ENCODE measurements at regions not wholly inside any gene's neighbourhood (a gene's known extent, or its start where the extent isn't known, plus 50 kb on each side); places are given as distances from the start of the nearest gene placed in this dataset.
"Not testable (repeated sequence)": the region's sequence is repeated elsewhere in the genome, so short reads cannot be mapped to it uniquely, and the experiment has no call there.

- no peak for DNase-seq (ENCODE audit: low spot score)
Measured at GRCh38 chr2:175872721-175873120, 129.3 kb downstream of the LNPK start.

GRCh38 chr2:175872005-175872348 lies 130.1 kb downstream of the LNPK start:
- no peak for DNase-seq (ENCODE audit: low spot score)

GRCh38 chr2:175871331-175872004 lies 130.6 kb downstream of the LNPK start:
- DNase-seq (ENCODE audit: low spot score): no peak

- DNase-seq (ENCODE audit: low spot score): no peak
Measured at GRCh38 chr2:175865716-175866115, 136.4 kb downstream of the LNPK start.

- DNase-seq (ENCODE audit: low spot score): no peak
Measured at GRCh38 chr2:175864137-175864850, 137.8 kb downstream of the LNPK start.

GRCh38 chr2:175861958-175862357 lies 140.1 kb downstream of the LNPK start:
- DNase-seq (ENCODE audit: low spot score): no peak

- DNase-seq (ENCODE audit: low spot score): no peak
Measured at GRCh38 chr2:175855794-175856453, 146.1 kb downstream of the LNPK start.

GRCh38 chr2:175855236-175855635 lies 146.8 kb downstream of the LNPK start:
- no peak for DNase-seq (ENCODE audit: low spot score)

- DNase-seq (ENCODE audit: low spot score): no peak
Measured at GRCh38 chr2:175854665-175855064, 147.4 kb downstream of the LNPK start.

GRCh38 chr2:175854129-175854528 lies 147.9 kb downstream of the LNPK start:
- no peak for DNase-seq (ENCODE audit: low spot score)

GRCh38 chr2:175853616-175853890 lies 148.5 kb downstream of the LNPK start:
- no peak for DNase-seq (ENCODE audit: low spot score)

- no peak for DNase-seq (ENCODE audit: low spot score)
Measured at GRCh38 chr2:175852879-175853615, 149.0 kb downstream of the LNPK start.

- DNase-seq (ENCODE audit: low spot score): no peak
Measured at GRCh38 chr2:175847128-175847527, 154.9 kb downstream of the LNPK start.

- no peak for DNase-seq (ENCODE audit: low spot score)
Measured at GRCh38 chr2:175844169-175844568, 157.9 kb downstream of the LNPK start.

GRCh38 chr2:175843625-175844024 lies 158.4 kb downstream of the LNPK start:
- no peak for DNase-seq (ENCODE audit: low spot score)

GRCh38 chr2:175842996-175843395 lies 159.1 kb downstream of the LNPK start:
- no peak for DNase-seq (ENCODE audit: low spot score)

GRCh38 chr2:175840765-175841164 lies 161.3 kb downstream of the LNPK start:
- not testable (repeated sequence) for DNase-seq (ENCODE audit: low spot score)

GRCh38 chr2:175840256-175840655 lies 161.8 kb downstream of the LNPK start:
- no peak for DNase-seq (ENCODE audit: low spot score)

GRCh38 chr2:175838979-175839378 lies 163.1 kb downstream of the LNPK start:
- no peak for DNase-seq (ENCODE audit: low spot score)

GRCh38 chr2:175837046-175837445 lies 165.0 kb downstream of the LNPK start:
- DNase-seq (ENCODE audit: low spot score): no peak

GRCh38 chr2:175836361-175836760 lies 165.7 kb downstream of the LNPK start:
- DNase-seq (ENCODE audit: low spot score): no peak

GRCh38 chr2:175834477-175834876 lies 167.6 kb downstream of the LNPK start:
- DNase-seq (ENCODE audit: low spot score): no peak

GRCh38 chr2:175832866-175833265 lies 169.2 kb downstream of the LNPK start:
- DNase-seq (ENCODE audit: low spot score): no peak

All from germinal center (tissue), 1 donor.